GM18873 (cell line): ENCODE measurements at regions not wholly inside any gene's neighbourhood (a gene's known extent, or its start where the extent isn't known, plus 50 kb on each side); places are given as distances from the start of the nearest gene placed in this dataset.

Experiments used
- ATAC-seq: cut with Tn5 transposase; IDR thresholded peaks from one replicate; pipeline ENCODE4 v1.9.1; 2021; ENCODE audit warnings: mild to moderate bottlenecking, moderate library complexity, moderate number of reproducible peaks; ENCODE audit not compliant: unreplicated experiment, low FRiP score

DNA sequence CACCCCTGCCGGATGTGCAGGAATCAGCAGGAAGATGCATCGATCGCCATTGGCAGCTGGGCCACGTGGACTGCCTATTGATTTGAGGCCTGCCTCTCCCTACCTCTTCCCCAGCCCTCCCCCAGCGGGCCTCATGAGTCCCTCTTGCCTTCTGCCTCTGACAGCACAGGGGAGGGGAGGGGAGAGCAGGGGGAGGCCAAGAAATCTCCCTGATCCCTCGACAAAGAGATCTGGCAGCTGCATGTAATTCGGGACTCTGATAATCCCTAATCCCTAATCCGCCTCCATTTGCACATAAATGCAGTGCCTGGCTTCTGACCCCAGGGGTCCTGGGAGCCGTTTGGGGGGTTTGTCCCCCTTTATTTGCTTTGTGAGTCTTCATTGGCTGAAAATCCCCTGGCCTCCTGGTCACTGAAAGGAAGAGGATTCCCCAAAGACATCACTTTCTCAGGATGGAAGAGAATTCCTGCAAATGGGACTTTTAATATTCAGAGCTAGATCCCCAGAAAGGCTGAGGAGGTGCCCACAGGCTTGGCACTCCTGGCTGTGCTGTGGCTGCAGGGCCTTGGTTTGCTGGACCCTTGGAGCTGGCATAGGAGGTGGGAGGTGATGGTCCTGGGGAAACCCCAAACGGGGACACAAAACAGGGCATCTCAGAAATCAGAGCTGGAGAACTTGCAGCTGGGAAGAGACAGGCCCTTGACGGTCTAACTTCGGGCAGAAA lies 239.4 kb upstream of the POU3F1 start:
- ATAC-seq, result no peak

DNA sequence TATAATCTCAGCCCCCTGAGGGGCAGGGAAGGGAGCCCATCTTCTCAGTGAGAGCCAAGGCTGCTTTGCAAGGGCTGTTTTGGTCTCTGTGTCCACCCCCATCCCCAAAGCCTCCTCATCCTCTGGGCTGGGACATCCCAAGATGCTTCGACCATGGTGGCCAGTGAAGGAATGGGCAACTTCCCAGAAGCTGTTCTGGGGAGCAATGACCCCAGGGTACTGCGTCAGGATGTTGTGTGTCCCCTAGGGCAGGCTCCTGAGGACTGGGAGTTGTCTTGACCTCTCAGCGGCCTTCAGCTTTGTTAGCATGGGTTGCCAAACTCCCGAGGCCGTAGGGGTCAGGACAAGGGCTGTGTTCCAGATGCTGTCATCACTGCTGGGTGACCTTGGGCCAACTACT lies 238.4 kb upstream of the POU3F1 start:
- no peak for ATAC-seq

DNA sequence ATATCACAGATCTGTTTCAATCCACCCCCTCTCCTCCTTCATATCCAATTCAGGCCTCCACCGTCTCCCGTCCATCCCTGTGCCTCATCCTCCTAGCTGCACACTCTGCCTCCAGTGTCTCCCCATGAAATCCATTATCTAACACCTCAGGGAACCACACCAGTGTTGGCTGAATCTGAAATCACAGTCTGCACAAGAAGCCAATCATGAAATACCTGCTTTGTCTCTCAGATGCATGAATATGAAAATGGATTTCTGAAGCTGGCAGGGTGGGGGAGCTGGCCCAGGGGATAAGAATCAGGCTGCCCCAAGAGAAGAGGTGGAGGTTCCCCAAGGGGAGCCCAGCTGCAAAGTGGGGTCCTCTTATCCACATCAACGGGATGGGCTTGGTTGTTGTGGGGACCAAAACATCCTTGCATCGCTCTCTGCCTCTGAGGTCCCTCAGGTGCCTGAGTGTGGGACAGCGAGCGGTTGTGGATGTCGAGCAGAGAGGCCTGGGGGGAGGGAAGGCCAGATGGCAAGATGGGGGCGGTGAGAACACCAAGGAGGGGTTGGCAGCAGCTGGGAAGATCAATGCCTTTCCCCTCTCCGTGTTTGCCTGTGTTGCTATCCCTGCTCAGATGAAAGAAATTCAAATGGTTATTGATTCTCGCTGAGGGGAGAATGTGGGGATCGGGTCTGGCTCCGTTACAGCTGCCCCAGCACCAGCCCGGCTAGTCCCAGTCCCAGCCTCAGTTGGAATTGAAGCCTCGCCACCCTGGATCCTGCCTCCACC lies 237.3 kb upstream of the POU3F1 start:
- no peak for ATAC-seq

DNA sequence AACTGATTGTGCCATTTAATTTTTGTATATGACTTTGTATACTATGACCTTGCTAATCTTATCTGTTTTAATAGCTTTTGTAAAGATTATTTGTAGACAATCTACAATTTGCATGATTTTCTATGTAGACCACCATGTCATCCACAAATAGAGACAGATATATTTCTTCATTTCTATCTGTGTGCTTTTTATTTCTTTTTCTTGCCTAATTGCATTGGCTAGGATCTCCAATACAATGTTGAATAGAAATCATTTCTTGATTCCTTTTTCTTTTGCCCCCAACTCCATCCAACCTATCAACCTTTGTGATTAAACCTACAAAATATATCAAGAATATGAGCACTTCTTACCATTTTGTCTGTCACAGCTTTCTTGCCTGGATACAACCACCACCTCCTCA lies 232.6 kb upstream of the POU3F1 start:
- no peak for ATAC-seq

DNA sequence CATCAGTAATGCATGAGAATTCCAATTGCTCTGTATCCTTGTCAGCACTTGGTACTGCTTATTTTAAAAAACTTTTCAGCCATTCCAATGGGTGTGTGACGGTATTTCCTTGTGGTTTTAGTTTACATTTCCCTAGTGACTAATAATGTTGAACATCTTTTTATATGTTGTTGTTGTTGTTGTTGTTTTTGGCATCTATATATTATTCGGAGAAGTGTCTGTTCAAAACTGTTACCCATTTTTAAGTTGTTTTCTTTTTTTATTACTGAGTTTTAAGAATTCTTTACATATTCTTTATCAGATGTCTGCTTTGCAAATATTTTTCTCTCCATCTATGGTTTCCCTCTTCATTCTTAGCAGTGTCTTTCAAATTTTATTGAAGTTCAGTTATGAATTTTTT lies 231.1 kb upstream of the POU3F1 start:
- ATAC-seq, result no peak

DNA sequence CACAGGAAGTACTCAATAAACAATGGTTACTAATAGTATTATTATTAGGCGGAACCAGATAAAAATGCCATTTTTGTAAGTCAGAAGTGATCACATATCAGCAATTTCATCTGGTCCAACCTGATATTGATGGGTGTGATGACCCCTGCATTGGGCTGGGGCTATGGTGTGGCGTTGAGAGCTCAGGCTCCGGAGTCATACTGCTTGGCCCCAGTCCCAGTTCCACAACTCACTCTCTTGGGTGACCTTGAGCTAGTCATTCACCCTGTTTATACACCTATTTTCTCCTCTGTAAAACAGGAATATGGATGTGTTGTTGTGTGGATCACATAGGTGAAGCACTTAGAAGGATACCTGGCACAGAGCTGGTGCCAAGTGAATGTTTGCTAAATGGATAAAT lies 229.4 kb upstream of the POU3F1 start:
- ATAC-seq, result no peak

DNA sequence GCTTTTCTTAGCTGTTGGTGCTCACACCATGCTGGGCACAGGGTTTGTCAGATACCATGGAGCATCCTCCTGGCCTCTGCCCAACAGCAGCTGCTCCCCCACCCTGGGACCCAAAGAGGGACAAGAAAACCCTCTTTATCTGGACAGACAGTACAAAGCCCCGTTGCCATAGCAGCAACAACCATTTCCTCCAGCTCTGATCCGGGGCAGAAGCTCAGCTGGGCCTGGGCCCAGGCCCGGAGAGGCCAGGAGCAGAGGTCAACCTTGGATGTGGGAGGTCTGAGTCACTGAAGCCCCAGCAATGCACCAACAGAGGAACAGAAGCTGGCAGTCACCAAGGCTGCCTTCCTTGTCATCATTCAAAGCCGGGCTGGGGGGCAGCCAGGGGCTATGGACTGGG lies 228.4 kb upstream of the POU3F1 start:
- no peak for ATAC-seq

DNA sequence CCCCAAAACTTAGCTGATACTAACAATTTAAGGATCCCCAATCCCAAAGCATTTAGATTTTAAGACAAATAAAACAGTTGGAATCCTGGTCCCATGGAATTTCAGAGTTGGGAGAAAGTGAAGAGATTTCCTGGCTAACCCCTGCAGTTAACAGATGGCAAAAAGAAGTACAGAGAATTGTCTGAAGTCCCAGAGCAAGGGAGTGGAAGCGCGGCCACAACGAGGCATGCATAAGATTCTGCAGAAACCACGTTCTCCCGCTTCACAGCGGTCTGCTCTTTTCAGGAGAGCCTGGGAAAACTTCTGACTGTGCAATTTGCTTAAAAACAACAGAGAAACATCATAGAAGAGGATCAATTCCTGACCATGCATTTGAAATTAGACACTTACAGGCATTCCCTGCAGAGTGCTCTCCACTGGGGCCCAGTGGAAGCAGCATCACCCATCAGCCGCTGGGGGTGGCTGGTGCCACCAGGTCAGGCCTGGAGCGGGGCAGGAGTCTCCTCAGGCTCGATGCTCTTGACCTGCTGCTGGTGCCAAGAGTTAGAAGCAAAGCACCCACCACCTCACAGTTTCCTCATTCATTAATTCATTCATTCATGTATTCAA lies 226.7 kb upstream of the POU3F1 start:
- no peak for ATAC-seq

DNA sequence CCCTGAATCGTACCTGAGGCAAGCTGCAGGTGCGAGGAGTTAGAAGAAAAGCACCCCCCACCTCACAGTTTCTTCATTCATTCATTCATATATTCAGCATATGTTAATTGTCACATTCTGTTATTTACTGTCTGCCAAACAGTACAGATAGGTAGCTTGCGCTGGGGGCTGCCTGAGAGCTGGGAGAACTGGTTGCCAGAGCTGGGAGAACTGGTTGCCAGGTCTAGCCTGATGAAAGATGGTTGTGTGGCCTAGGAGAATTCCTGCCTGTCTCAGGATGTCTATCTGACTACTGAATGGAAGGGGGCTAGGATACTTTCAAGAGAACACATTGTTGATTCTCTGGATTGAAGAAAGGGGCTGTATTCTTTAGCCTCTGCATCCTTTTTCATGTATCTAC lies 225.9 kb upstream of the POU3F1 start:
- ATAC-seq, result no peak

DNA sequence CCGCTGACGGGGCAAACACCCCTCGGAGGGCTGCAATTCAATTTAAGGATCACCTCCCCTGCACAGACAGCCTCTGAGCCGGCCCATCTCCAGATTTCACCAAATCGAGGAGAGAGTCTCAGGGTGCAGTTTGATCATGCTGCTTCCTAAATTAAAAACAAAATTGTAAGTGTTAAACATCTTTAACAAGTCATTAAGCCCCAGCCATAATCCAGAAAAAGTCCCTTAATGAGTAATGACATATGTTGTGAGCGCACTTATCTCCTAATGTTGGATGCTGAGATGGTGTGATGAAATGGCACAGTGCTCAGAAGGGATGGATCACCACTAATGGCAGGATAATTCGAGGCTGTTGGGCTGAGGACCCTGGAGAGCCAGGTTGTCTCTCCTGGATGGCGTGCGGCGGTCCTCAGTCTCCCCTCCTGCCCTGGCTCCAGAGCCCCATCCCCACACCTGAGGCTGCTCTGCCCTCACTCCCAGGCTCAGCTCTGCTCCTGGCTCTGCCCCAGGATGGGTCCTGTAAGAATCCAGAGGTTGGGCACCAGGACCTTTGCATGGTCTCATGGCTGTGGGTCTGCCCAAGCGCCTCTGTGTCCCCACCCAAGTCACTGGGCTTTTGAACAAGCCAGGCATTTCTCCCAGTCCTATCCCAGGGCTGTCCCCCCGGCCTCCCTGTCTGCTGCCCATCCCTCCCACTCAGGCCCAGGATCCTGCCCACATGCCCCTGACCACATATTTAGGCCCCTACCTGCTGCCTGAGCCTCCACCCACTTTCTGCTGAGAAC lies 224.4 kb upstream of the POU3F1 start:
- ATAC-seq, result no peak

DNA sequence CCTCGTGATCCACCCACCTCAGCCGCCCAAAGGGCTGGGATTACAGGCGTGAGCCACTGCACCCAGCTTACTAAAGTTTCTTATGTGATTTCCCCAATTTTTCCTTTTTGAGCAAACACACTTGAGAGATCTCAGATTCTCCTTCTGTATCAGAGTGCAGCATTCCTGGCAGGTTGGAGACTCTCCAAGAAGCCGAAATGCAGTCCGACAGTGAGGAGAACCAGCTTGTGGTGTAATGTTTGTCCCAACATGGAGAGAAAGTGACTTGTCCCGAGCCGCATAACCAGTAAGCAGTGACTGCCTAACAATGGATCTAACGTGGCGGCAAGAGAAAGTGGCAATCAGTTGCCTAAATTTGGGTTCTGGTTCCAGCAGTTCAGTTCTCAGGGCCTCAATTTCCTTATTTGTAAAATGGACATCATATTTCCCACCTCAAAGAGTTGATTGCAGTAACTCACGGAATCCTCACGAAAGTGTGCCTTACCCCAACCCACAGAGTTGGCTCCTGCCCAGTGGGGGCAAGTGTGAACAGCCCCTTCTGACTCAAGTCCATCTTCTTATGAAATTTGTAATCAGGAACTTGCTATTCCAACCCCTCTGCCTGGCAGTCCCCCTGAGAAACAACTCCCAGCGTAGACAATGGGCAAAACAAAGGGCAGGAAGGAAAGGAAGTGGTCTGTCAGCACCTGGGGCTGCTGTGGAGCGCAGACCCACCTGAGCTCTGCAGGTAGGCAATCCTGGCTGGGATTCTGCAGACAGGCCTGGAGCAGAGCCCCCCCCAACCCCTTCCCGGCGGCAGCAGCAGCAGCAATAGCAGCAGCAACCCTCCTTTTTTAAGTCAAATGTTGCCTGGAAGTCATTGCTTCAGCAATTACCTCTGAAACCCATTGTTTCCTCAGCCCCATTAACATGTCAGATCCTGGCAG lies 223.6 kb upstream of the POU3F1 start:
- no peak for ATAC-seq

DNA sequence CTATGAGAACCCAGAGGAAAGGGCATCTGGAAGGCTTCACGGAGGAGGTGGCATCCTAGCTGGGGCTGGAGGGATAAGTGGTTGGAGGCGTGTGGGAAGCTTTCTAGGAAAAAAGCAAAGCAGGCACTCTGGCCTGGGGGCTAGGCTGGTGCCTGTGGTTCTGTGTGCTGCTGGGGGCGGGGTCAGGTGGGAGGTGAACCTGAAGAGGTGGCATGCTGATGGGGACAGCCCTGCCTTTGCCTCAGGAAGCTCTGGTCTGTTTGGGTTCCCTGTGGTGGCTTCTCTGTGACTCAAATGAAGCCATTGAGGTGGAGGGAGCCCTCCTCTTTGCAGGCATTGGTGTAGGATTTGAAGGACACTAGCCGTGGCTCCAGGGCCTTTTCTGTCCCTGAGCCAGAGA lies 221.6 kb upstream of the POU3F1 start:
- ATAC-seq, result no peak

DNA sequence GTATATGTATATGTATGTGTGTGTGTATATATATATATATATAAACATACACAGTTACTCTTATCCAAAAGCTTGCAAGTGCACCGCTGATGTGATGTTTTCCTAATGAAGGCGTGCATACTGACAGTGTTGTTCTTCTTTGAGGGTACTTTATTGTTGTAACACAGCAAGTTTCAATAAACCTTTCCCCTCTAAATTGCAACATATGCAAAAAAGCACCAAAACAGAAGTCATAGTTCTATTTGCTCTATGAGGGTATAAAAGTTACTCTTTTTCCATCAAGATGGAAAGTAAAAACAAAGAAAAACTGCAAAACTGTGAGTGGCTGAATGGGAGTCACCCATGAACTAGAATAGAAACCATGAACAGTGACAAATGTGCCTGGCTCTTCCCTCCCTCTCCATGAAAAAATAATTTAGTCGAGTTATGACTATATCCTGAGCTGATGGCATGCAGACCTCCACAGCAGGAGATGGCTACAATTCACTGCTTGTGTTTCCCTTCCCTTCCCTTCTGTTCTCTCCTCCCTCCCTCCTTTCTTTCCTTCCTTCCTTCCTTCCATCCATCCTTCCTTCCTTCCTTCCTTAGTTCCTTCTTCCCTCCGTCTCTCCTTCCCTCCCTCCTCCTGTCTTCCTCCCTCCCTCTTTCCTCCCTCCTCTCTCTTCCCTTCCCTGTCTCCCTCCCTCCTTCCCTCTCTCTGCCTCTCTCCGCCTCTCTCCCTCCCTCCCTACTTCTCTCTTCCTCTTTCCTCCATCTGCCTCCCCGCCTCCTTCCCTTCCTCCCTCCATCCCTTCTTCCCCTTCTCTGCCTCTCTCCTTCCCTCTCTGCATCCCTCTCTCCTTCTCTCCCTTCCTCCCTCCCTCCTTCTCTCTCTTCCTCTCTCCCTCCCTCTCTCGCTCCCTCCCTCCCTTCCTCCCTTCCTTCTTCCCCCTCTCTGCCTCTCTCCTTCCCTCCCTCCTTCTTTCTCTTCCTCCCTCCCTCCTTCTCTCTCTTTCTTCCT lies 220.7 kb upstream of the POU3F1 start:
- ATAC-seq, result no peak

DNA sequence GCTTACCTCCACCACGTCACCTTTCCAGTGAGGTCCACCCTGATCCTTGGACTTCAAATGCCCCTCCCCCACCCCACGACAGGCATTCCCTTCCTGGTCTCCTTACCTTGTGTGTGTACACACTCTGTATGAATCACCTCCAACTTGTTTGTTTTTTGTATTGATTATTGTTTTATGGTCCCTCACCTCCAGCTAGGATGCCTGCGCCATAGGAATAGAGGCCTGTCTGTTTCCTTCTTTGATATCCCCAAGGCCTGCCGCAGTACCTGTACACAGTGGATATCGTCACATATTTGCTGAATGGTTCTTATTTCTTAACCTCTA lies 219.6 kb upstream of the POU3F1 start:
- no peak for ATAC-seq

DNA sequence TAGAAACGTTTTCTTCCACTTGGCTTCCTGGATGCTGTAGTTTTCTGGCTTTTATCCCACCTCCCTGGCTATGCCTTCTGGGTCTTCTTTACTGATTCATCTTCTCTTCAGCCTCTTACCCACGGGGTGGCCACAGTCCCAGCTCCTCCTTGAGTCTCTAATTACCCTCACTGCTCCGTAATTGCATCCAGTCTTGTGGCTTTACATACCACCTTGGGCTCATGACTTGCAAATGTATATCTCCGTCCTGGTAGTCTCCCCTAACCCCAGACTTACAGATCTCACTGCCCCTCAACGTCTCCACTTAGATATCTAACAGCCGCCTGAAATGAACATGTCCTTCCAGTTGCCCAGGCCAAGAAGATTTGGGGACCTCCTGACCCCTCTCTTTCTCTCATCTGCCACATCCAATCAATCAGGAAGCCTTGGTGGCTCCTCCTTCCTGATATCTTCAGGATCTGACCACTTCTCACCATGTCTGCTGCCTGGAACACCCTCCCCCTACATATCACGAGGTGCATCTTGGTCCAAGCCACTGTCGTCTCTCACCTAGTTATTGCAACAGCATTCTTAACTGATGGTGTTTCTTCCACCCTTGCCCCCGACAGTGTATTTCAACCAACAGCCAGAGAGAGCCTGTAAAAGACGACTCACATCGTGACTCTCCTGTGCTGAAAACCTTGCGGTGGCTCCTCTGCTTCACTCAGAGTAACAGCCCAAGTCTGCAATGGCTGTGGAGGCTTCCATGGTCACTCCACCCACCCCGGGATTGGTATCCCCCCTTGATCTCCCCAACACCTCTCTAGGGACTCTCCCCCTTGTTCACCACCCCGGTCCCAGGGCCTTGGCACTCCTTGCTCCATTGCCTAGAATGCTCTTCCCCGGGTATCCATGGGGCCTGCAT lies 219.0 kb upstream of the POU3F1 start:
- ATAC-seq, result no peak

DNA sequence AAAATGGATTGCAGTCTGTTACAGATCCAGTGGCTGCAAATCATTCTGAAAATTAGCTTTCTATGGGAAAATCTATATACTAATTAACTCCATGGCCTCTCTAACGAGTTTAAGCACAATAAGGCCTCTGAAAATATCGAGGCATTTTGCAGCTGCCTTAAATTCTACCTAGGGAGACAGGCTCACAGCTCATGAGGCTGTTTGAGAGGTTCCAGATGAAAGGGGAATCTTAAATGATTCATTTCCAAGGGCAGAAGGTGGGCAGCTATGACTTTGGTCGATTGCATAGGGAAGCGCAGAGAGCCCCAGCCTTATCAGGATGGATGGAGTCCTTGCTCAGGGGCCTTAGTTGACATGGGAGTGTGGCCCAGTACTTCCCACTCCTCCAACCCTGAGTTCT lies 216.8 kb upstream of the POU3F1 start:
- no peak for ATAC-seq

DNA sequence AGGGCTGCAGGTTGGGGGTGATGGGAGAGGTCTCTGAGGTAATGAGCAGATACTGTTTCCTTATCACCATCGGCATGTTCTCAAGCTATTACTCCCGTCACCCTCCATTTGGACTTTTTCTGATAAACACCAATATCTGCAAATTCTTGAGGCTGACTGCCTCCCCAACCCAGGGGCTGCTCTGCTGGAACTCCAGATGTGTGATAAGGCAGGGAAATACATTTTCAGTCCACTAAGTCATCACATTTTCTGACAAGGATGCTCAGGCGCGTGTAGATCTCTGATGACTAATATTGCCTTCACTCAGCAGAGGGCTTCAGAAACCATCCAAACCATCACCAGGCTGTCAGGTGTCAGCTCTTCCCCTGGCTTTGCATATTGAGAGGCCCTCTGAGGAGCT lies 215.0 kb upstream of the POU3F1 start:
- no peak for ATAC-seq

DNA sequence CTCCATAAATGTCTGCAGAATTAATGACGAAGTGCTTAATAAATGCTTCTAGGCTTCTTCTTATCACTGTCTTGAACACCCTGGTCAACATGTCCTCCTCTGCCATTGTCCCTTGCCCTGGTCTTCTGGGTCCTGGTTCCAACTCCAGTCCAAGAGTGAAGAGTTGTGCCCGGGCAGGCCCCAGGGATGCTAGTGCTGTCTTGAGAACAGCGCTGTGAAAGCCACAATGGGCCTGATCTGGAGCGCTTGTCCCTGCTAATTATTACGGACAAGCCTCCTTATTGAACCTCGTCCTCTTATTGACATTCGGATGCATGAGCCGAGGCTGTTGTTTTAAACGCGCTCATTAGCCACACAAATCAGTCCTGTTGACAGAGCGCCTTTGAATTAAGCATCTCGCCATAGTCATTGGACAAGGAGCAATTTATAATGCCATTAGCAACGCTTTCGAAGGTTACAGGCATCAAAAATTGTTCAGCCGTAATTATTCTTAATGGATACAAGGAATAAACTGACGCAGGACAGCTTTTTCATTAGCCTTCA lies 211.6 kb upstream of the POU3F1 start:
- no peak for ATAC-seq
